HG02571 (cell line): ENCODE measurements at regions not wholly inside any gene's neighbourhood (a gene's known extent, or its start where the extent isn't known, plus 50 kb on each side); places are given as distances from the start of the nearest gene placed in this dataset.
"Not testable (repeated sequence)": the region's sequence is repeated elsewhere in the genome, so short reads cannot be mapped to it uniquely, and the experiment has no call there.

Experiments used
- ATAC-seq: cut with Tn5 transposase; IDR thresholded peaks from one replicate; pipeline ENCODE4 v1.9.1; 2021; ENCODE audit warnings: mild to moderate bottlenecking, moderate library complexity; ENCODE audit not compliant: unreplicated experiment

DNA sequence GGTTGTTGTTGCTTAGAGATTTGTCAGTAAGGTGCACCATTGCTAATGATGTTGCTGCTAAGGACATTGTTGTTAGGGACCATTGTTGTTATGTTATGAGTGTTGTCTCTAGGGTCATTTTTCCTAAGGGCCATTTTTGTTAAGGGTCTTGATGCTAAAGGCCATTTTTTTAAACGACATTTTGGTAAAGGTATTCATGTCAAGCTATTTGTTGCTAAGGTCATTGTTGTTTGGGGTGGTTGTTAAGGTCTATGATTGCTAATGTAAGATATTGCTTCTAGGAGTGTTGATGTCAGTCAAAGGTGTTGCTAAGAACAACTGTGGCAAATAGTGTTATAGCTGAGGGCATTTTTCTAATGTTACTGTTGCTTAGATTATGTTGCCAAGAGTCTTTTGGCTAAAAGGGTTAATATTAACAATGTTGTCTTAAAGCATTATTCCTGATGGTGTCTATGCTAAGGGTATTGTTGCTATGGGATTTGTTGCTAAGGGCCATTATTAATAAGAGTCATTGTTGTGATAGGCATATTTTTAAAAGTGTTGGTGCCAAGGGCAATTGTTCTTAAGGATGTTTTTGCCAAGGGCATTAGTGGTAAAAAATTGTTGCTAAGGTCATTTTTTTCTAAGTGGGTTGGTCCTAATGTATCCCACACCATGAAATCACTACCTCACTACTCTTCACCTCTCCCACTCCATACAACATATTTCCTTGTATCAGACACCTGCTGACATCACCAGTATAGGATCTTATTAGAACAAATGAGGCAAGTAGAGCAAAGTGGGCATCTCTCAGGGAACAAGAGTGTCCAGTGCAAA, 56.2 kb downstream of the SPATA31A6 start:
- not testable (repeated sequence) for ATAC-seq

DNA sequence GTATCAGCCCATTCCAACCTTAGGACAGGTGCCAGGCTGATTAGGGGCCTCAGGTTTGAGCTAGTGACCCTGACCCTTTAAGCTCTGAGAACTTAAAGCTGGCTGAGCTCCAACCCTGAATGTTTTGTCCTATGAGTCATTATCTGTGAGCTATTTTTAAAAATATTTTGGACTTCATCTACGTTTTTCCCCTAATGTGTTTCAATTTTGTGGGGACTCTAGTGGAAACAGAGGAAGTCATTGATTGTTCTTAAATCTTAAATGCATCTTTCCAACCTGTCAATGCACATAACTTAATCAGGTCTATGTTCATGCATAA, 56.8 kb downstream of the SPATA31A6 start:
- not testable (repeated sequence) for ATAC-seq

DNA sequence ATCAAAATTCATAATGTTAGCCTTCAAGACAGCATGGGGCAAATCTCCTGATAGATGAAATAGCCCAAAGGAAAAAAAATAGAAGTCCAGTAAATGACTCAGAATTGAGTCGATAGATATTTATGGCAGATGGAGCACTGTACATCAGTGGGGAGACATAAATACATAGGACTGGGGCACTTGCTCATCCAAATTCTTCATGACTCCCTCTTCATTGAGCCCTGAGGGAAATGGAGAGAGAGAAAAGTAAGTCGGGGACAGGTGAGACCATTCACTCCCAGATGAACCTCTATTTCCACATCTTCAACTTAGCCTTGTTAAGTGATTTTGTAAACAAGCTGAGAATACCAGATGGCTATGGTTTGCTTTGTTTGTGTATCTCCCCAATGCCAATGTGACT, 59.8 kb downstream of the SPATA31A6 start:
- not testable (repeated sequence) for ATAC-seq

DNA sequence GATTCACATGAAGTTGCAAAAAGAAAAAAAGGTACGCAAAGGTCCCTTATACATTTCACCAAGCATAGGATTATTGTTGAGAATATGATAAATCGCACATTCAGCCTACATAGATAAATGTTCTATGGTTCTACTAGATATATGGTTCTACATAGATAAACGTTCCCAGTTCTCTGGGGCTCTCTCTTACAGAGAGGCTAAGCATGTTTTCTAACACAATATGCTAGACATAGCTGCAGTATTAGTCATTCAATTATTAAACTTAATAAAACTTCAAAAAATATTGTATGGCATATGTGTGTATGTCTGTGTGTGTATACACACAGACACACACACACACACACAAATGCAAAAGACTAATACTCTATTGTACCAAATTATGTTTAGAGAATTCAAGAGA, 60.4 kb downstream of the SPATA31A6 start:
- ATAC-seq = not testable (repeated sequence)

DNA sequence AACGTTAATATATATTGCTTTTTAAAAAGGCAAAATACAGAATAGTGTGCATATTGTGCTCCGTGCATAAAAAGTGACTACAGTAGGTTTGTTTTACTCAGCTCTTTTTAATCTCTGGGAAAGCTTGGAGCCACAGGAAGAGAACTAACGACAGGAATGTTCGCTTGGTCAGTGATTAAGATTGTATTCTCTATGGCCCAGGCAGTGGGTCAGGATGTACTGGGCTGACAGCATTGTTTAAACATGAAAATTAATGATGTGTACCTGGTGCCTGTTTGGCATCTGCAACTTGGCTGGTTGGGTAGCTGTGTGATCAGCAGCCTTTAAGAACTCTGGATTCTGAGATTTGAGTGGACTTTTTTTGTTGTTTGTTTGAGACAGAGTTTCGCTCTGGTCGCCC, 85.3 kb downstream of the SPATA31A6 start:
- not testable (repeated sequence) for ATAC-seq

DNA sequence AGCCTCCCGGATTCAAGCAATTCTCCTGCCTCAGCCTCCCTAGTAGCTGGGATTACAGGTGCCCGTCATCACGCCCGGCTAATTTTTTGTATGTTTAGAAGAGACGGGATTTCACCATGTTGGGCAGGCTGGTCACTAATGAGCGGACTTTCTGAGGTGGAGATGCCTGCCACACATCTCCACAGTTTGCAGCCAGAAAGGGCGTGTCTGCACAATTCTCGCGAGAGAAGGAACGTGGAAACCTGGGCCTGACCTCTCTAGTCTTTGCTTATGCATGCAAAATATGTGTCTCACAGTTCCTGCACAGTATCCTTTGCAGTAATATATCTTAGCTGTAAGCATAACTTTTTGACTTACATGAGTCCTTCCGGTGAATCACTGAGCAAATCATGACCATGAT, 85.7 kb downstream of the SPATA31A6 start:
- ATAC-seq = not testable (repeated sequence)

DNA sequence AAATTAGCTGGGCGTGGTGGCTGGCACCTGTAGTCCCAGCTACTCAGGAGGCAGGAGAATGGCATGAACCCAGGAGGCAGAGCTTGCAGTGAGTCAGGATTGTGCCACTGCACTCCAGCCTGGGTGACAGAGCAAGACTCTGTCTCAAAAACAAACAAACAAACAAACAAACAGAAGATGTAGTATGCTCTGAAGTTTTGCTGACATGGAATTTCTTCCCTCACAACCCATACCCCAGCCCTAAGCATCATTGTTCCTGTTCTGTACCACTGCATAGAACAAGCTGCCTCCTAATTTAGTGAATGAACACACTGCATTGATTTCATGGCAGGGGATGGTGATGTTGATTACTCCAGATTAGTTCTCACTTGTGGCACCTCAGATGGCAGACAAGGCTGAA, 89.7 kb downstream of the SPATA31A6 start:
- ATAC-seq = not testable (repeated sequence)

DNA sequence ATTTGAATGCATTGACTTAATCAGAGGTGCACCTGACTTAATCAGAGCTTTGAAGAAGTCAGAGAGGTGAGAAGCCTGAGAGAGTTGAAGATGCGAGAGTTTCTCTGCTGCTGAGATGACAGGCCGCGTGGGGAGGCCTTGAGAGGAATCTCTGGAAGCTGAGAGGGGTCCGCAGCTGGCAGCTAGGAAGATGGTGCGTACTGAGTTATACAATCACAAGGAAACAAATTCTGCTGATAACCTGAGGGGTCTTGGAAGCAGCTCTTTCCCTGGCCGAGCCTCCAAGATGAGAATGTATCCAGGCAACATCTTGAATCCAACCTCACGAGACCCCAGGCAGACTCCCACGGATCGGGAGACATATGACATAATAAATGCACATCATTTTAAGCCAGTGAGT, 91.7 kb downstream of the SPATA31A6 start:
- no peak for ATAC-seq

DNA sequence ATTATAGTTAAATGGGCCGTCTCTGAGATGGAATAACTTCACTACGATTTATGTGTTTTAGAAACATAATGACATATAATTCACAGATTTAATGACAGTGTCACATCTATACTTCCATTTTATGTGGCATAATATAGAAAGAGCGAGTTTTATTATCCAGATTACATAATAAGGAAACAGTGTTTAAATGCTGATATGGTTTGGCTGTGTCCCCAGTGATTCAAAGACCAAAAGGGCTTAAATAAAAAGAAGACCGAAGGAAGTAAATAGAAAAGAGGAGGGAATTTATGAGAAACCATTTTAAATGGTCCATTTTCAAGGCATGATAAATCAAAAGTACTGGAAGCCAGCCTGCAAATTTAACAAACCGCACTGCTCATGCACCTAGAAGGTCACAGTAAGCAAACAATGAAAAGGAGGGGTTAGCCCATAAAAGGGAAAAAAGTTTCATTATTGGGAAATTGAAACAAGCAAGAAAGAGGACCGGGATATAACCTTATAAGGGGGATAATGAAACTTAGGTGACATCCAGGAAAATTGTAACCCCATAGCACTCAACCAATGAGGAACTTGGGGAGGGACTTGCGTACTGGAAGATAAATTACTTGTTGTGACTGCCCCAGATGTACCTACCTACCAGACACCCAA, 99.2 kb downstream of the SPATA31A6 start:
- not testable (repeated sequence) for ATAC-seq

DNA sequence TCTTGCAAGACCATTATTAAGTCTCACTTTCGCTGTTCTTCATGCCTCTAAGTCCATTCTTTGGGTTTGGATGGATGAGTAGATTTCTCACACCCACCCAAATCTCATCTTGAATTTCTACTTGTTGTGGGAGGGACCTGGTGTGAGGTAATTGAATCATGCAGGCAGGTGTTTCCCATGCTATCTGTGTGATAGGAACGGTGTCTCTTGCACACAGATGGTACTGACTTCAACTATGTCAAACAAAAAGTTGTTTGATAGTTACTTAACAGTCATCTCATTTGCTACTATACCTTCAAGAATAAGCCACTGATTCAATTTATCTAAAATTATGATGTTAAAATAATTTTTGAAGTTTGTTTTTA, 99.7 kb downstream of the SPATA31A6 start:
- ATAC-seq = not testable (repeated sequence)

DNA sequence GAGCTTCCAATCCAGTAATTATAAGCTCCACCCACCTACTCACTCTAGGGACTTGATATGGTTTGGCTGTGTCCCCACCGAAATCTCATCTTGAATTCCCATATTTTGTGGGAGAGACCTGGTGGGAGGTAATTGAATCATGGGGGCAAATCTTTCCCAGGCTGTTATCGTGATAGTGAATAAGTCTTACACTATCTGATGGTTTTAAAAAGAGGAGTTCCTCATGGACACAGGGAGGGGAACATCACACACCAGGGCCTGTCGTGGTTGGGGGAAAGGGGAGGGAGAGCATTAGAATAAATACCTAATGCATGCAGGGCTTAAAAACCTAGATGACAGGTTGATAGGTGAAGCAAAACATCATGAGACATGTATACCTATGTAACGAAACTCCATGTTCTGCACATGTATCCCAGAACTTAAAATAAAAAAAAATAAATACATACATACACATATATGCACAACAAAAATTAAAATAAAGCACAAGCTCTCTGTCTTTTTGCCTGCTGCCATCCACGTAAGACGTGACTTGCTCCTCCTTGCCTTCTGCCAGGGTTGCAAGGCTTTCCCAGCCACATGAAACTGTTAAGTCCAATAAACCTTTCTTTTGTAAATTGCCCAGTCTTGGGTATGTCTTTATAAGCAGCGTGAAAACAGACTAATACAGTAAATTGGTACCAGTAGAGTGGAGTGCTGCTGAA, 102.8 kb downstream of the SPATA31A6 start:
- ATAC-seq = not testable (repeated sequence)

DNA sequence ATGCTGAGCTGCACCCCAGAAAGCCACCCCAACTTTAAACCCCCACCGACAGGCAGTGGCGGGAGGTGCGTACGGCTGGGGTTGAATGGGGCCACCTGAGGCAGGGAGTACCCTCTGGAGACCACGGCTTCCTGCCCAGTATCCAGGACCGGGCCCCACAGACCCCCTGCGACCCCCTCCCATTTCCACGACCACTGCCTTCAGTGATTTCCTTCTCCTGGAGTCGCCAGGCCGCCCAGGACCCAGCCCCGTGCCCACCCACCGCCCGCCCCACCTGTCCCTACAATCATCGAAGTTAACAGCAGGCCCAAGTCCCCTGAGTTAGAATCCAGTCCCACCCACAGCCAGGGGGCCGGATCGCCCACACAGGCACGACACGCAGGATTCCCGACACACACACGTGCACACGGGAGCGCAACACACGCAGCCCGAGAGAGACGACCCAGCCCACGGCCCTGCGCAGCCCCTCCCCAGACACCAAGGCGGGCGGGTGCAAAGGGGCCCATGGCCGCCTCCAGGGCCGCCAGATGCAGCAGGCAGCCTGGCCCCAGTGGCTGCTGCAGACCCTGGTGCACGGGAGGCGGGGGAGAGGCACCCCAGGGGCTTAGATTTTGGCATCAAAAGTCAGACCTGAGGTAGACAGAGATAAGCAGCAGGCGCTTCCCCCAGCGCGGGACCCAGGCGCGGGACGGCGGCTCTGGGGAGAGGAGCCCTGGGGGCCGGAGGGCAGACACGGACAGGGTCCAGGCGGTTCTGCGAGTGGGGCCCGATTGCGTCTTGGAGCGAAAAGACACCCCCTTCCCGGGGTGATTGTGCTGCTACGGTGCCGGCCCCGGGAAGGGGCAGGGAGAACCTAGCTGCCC, 104.8 kb downstream of the SPATA31A6 start:
- ATAC-seq = not testable (repeated sequence)

DNA sequence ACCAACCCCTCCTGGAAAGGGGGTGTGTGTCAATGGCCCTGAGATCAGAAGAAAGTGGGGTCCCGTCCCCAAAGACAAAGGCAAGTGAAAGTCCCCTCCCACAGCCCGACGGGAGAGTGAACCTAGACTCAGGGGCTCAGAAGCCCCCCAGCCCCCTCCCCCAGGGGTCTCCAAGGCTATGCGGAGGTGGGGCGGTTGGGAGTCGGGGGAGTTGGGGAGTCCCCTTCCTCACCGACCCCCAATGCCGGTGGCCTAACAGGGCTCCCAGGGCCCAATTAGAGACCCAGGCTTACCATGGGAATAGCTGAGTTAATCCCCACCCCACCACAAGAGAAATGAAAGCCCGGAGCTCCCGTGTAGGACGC, 105.4 kb downstream of the SPATA31A6 start:
- not testable (repeated sequence) for ATAC-seq

DNA sequence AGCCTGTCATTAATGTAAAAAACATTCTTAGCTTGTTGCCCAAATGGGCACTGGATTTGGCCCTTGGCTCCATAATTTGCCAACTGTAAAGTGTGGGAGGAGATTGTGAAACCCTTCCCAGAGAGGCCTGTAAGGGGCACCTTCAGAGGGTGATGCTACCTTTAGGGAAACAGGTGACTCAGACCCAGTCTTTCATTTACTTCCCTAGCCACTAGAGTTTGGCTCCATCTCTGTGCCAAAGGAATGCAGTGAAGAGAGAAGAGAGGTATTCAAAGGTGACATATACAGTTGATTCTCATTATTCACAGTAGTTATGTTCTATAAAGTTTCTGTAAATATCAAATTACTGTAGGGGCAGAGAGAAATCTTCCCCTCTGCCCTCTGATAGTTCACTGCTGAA, 116.7 kb downstream of the SPATA31A6 start:
- ATAC-seq = not testable (repeated sequence)

DNA sequence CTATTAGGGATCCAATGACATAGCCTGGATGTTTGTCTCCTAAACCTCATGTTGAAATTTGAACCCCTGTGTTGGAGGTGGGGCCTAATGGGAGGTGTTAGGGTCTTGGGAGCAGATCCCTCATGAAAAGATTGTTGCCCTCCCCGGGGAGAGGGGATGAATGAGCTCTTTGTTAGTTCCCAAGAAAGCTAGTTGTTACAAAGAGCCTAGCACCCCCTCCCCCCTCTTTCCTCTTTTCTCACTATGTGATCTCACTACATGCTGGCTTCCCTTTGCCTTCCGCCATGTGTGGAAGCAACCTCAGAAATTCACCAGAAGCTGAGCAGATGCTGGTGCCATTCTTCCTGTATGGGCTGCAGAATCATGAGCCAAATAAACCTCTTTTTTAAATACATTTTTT, 123.2 kb downstream of the SPATA31A6 start:
- not testable (repeated sequence) for ATAC-seq

DNA sequence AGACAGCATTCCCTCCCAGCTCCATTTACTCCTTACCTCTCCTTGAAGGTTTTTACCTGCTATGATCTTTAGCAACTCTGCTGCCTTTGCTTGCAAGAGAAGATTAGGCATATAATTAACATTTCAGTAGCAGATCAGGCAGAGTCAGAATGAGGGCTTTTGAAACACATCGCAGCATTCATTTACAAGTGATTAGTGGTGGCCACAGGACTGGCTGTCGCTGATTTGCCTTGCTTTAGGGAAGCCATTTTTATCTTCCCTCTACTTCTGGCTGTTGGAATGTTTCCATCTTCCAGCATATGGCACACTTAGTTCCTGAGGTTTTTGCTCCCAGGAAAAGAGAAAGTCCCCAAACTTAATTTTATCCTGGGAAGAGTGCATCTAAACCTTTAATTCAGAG, 124.0 kb downstream of the SPATA31A6 start:
- not testable (repeated sequence) for ATAC-seq

DNA sequence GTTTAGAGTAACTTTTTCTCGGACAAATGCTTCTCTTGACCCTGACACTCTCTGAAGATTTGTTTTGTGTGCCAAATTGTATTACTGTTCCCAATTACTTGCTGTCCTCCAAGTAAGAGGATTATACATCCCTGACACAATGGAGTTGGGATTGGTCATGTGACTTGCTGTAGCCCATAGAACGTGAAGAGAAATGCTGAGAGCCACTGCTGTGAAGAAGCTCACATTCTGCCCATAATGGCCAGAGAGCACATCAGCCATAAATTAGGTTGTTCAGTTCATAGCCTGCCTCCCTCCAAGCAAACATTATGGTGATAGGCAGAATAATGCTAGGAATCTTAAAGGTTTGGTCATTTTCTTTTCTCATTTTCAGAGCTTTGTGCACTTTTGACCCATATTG, 127.5 kb downstream of the SPATA31A6 start:
- not testable (repeated sequence) for ATAC-seq

DNA sequence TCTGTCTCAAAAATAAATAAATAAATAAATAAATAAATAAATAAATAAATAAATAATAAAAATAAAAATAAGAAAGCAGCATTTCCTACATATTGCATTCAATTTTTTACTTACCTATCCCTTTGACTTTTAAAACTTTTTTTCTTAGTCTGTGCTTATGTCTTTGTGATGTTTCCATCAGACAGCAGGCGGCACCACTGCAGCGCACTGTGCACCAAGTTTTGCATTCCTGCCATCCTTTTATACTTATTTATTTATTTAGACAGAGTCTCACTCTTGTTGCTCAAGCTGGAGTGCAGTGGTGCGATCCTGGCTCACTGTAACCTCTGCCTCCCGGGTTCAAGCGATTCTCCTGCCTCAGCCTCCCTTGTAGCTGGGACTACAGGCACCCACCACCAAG, 132.6 kb downstream of the SPATA31A6 start:
- not testable (repeated sequence) for ATAC-seq

DNA sequence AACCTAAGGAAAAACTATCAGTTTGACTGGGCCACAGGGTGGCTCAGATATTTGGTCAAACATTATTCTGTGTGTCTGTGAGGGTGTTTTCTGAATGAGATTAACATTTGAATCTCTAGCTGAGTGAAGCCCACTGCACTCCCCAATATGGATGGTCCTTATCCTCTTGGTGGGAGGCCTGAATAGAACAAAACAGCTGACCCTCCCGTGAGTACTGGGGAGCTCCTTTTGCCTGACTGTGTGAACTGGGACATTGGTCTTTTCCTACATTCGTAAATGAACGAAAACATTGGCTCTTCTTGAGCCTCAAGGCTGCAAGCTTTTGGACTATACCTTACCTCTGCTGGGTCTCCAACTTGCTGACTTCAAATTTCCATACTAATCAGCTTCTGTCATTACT, 134.2 kb downstream of the SPATA31A6 start:
- ATAC-seq = not testable (repeated sequence)

DNA sequence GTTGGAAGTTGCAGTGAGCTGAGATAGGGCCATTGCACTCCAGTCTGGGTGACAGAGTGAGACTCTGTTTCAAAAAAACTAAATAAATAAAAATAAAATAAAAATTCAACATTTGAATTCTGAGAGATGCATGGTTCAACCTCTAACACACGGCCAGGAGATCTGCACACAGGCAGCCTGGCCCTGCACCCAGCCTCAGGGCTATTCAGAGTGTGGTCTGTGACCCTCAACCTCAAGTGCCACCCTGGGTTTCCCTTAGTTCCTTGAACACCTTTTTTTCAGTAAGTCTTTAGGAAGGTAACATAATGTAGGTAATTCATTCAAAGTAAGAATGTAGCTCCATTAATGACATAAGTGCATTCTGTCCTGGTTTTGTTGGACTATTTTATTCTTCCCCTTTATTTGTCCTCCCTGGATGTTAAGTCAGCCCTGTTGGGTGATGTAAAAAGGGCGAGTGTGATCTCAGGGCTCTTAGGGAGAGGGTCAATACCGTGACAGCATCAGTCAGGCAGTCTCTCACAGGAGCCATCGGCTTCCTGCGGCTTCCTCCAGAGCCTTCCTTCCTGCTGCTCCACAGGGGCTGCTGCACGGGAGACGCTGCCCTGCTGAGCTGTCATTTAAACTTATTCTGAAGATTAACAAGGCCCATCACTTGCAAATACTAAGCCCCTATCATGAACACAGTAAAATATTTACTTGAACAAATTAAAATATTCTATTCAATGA, 139.8 kb downstream of the SPATA31A6 start:
- ATAC-seq = not testable (repeated sequence)
